H1 (cell line): ENCODE measurements at regions not wholly inside any gene's neighbourhood (a gene's known extent, or its start where the extent isn't known, plus 50 kb on each side); places are given as distances from the start of the nearest gene placed in this dataset.

ENCODE experiments used
- CTCF ChIA-PET: fragments of 300-600 bp; sonication (Branson Sonifier 250); formaldehyde crosslinking; loops from one replicate; lab custom pipeline; 2021; ENCODE audit not compliant: partially characterized antibody; lab: Charles Lee
- POLR2A ChIA-PET: fragments of 300-600 bp; sonication (Branson Sonifier 250); formaldehyde crosslinking; loops from one replicate; lab custom pipeline; 2021; ENCODE audit warnings: inconsistent platforms; ENCODE audit not compliant: partially characterized antibody; lab: Charles Lee
- DNase-seq, 2 experiments: peaks; one replicate each; pipeline versions ENCODE4 v3.0.0 to v3.0.0-alpha.2; 2010 to 2022; ENCODE audit warnings: low spot score in 2 of 2, low read depth in 1 of 2, mixed read lengths in 1 of 2
- FAIRE-seq: peaks from 2 replicates; lab custom pipeline; 2011; peaks lifted over from hg19 to GRCh38; lab: Jason Lieb, UNC
- H2AFZ ChIP-seq: 2 replicates; pipeline ENCODE4 v1.8.1; 2012; ENCODE audit warnings: low read length, inconsistent platforms
- H2AK5ac ChIP-seq: 2 replicates; pipeline ENCODE4 v1.6.1; 2013; ENCODE audit warnings: low read depth, low read length
- H2BK120ac ChIP-seq: replicated peaks from 2 replicates; pipeline ENCODE3; 2013; ENCODE audit warnings: low read depth, low read length, inconsistent platforms
- H2BK12ac ChIP-seq: 2 replicates; pipeline ENCODE4 v1.6.1; 2013; ENCODE audit warnings: low read depth, low read length
- H2BK15ac ChIP-seq: 2 replicates; pipeline ENCODE4 v1.6.1; 2013; ENCODE audit warnings: low read length
- H2BK20ac ChIP-seq: 2 replicates; pipeline ENCODE4 v1.6.1; 2013; ENCODE audit warnings: low read length
- H2BK5ac ChIP-seq: 2 replicates; pipeline ENCODE4 v1.6.1; 2013; ENCODE audit warnings: low read depth, low read length
- H3K14ac ChIP-seq: 2 replicates; pipeline ENCODE4 v1.6.1; 2013; ENCODE audit warnings: inconsistent platforms; ENCODE audit not compliant: insufficient read length
- H3K18ac ChIP-seq: 2 replicates; pipeline ENCODE4 v1.6.1; 2013; ENCODE audit warnings: low read length; ENCODE audit errors: extremely low read depth
- H3K23ac ChIP-seq: 2 replicates; pipeline ENCODE4 v1.6.1; 2013; ENCODE audit warnings: inconsistent platforms; ENCODE audit not compliant: insufficient read length
- H3K23me2 ChIP-seq: 2 replicates; pipeline ENCODE4 v1.6.1; 2013; ENCODE audit warnings: low read depth, low read length
- H3K27ac ChIP-seq: 2 replicates; pipeline ENCODE4 v1.6.1; 2011; ENCODE audit warnings: low read depth, low read length, inconsistent platforms
- H3K27me3 ChIP-seq, 4 experiments: replicated peaks in 1 of 4; 1 replicate in 1 of 4; 2 replicates in 3 of 4; pipeline versions ENCODE4 v1.6.1 to v1.8.1; 2011 to 2013; ENCODE audit warnings: low read length in 3 of 4, mild to moderate bottlenecking in 3 of 4, inconsistent platforms in 2 of 4, mixed read lengths in 2 of 4, moderate library complexity in 1 of 4; ENCODE audit not compliant: control insufficient read depth in 3 of 4, insufficient read depth in 3 of 4; ENCODE audit errors: extremely low read depth in 1 of 4
- H3K36me3 ChIP-seq, 4 experiments: 2 replicates each; pipeline versions ENCODE4 v1.6.1 to v1.8.1; 2011 to 2013; ENCODE audit warnings: mild to moderate bottlenecking in 4 of 4, low read length in 3 of 4, moderate library complexity in 2 of 4, control low read depth in 1 of 4, inconsistent platforms in 1 of 4; ENCODE audit not compliant: insufficient read depth in 4 of 4, control insufficient read depth in 2 of 4
- H3K4ac ChIP-seq: replicated peaks from 2 replicates; pipeline ENCODE3; 2013; ENCODE audit warnings: low read length, low read depth, mixed read lengths, inconsistent platforms; ENCODE audit not compliant: insufficient read length
- H3K4me1 ChIP-seq, 4 experiments: replicated peaks in 1 of 4; 1 replicate in 1 of 4; 2 replicates in 3 of 4; pipeline versions ENCODE4 v1.6.1 to v1.8.1; 2011 to 2013; ENCODE audit warnings: low read length in 3 of 4, inconsistent platforms in 2 of 4, mixed read lengths in 1 of 4; ENCODE audit not compliant: insufficient read depth in 4 of 4, control insufficient read depth in 3 of 4
- H3K4me2 ChIP-seq, 2 experiments: 2 replicates each; pipeline versions ENCODE4 v1.6.1 to v1.8.1; 2011 to 2013; ENCODE audit warnings: low read depth in 2 of 2, low read length in 2 of 2, control low read depth in 1 of 2, inconsistent platforms in 1 of 2, mild to moderate bottlenecking in 1 of 2; ENCODE audit not compliant: insufficient read depth in 1 of 2
- H3K4me3 ChIP-seq, 4 experiments: fragments of 200-600, 300-600 bp in 1 of 4; sonication (generic), shearing (Covaris generic), sonication (Bioruptor Twin) in 1 of 4; 2 replicates each; pipeline versions ENCODE4 v1.5.1 to v1.8.1; 2011 to 2016; ENCODE audit warnings: low read length in 4 of 4, low read depth in 3 of 4, control low read depth in 2 of 4, inconsistent platforms in 2 of 4, mild to moderate bottlenecking in 2 of 4, mixed read lengths in 1 of 4, moderate library complexity in 1 of 4; ENCODE audit not compliant: insufficient read depth in 2 of 4; ENCODE audit errors: extremely low read depth in 1 of 4
- H3K56ac ChIP-seq: replicated peaks from 2 replicates; pipeline ENCODE3; 2013; ENCODE audit warnings: low read depth, mild to moderate bottlenecking, mixed read lengths, low read length, inconsistent platforms; ENCODE audit not compliant: insufficient read length
- H3K79me1 ChIP-seq: 2 replicates; pipeline ENCODE4 v1.6.1; 2013; ENCODE audit warnings: low read depth, low read length, control low read depth
- H3K79me2 ChIP-seq, 2 experiments: 2 replicates each; pipeline versions ENCODE4 v1.6.1 to v1.8.1; 2012 to 2013; ENCODE audit warnings: low read length in 2 of 2, mild to moderate bottlenecking in 2 of 2, inconsistent platforms in 1 of 2; ENCODE audit not compliant: insufficient read depth in 2 of 2, control insufficient read depth in 1 of 2
- H3K9ac ChIP-seq, 4 experiments: replicated peaks in 1 of 4; 1 replicate in 1 of 4; 2 replicates in 3 of 4; pipeline versions ENCODE4 v1.6.1 to v1.8.1; 2011 to 2013; ENCODE audit warnings: low read depth in 3 of 4, low read length in 3 of 4, control low read depth in 2 of 4, mild to moderate bottlenecking in 2 of 4, moderate library complexity in 2 of 4, inconsistent platforms in 1 of 4; ENCODE audit errors: extremely low read depth in 1 of 4
- H3K9me3 ChIP-seq, 2 experiments: 2 replicates each; pipeline versions ENCODE4 v1.6.1 to v1.8.1; 2012 to 2013; ENCODE audit warnings: mild to moderate bottlenecking in 2 of 2, moderate library complexity in 2 of 2, control low read depth in 1 of 2, inconsistent platforms in 1 of 2, low read depth in 1 of 2, low read length in 1 of 2, mixed read lengths in 1 of 2; ENCODE audit not compliant: insufficient read depth in 2 of 2
- H4K20me1 ChIP-seq, 2 experiments: replicated peaks in 1 of 2; 2 replicates each; pipeline versions ENCODE3 to v1.8.1; 2011 to 2013; ENCODE audit warnings: inconsistent platforms in 2 of 2, low read length in 2 of 2, mild to moderate bottlenecking in 1 of 2; ENCODE audit not compliant: insufficient read depth in 2 of 2, control insufficient read depth in 1 of 2
- H4K5ac ChIP-seq: 2 replicates; pipeline ENCODE4 v1.6.1; 2013; ENCODE audit warnings: low read length, low read depth, mixed read lengths, inconsistent platforms; ENCODE audit not compliant: insufficient read length
- H4K8ac ChIP-seq: 2 replicates; pipeline ENCODE4 v1.8.0; 2013; ENCODE audit warnings: mild to moderate bottlenecking, moderate library complexity, low read length, inconsistent platforms; ENCODE audit not compliant: insufficient read depth; ENCODE audit errors: extremely low read depth
- H4K91ac ChIP-seq: replicated peaks from 2 replicates; pipeline ENCODE3; 2013; ENCODE audit warnings: low read length, mixed read lengths, inconsistent platforms; ENCODE audit not compliant: insufficient read length
- ATF3 ChIP-seq: IDR thresholded peaks from 2 replicates; pipeline ENCODE4 v1.6.1; 2011; ENCODE audit warnings: low read depth, mild to moderate bottlenecking, low read length; ENCODE audit not compliant: insufficient read depth
- BCL11A ChIP-seq, 2 experiments: IDR thresholded peaks; one replicate each; pipeline ENCODE4 v1.6.1; 2011; ENCODE audit warnings: low read depth in 2 of 2, low read length in 2 of 2, mild to moderate bottlenecking in 2 of 2
- BRCA1 ChIP-seq: IDR thresholded peaks from 2 replicates; pipeline ENCODE4 v1.6.1; 2012; ENCODE audit warnings: low read depth, low read length, improper control_type of control experiment
- CBX8 ChIP-seq: fragments of 300-800, 300-1000 bp; sonication (generic); IDR thresholded peaks from 2 replicates; pipeline ENCODE4 v1.7.1; 2016; ENCODE audit warnings: low read depth, low read length, borderline replicate concordance
- E2F6 ChIP-seq: IDR thresholded peaks from 2 replicates; pipeline ENCODE4 v1.6.1; 2012; ENCODE audit warnings: inconsistent platforms
- JUN ChIP-seq: IDR thresholded peaks from 2 replicates; pipeline ENCODE4 v1.6.1; 2011; ENCODE audit warnings: low read depth, mild to moderate bottlenecking, improper control_type of control experiment, low read length
- NRF1 ChIP-seq: IDR thresholded peaks from 2 replicates; pipeline ENCODE4 v1.6.1; 2011; ENCODE audit warnings: mild to moderate bottlenecking, low read depth, low read length, improper control_type of control experiment
- POLR2AphosphoS5 ChIP-seq: IDR thresholded peaks from 2 replicates; pipeline ENCODE4 v1.6.1; 2011; ENCODE audit warnings: low read depth, low read length
- RNF2 ChIP-seq: fragments of 200-900, 300-1000 bp; sonication (generic); IDR thresholded peaks from 2 replicates; pipeline ENCODE4 v1.7.1; 2016; ENCODE audit warnings: borderline replicate concordance, low read depth, mild to moderate bottlenecking, antibody characterized with exemption, low read length; ENCODE audit not compliant: poor library complexity, severe bottlenecking; ENCODE audit errors: missing control alignments
- RXRA ChIP-seq: IDR thresholded peaks from 2 replicates; pipeline ENCODE4 v1.6.1; 2011; ENCODE audit warnings: low read depth, mild to moderate bottlenecking, low read length, moderate library complexity; ENCODE audit not compliant: insufficient read depth
- SP2 ChIP-seq: IDR thresholded peaks from 2 replicates; pipeline ENCODE4 v1.6.1; 2012; ENCODE audit warnings: mild to moderate bottlenecking, low read length, inconsistent platforms
- TBP ChIP-seq: IDR thresholded peaks from 2 replicates; pipeline ENCODE4 v1.6.1; 2011; ENCODE audit warnings: low read depth, low read length, improper control_type of control experiment
- TCF12 ChIP-seq: IDR thresholded peaks from 2 replicates; pipeline ENCODE4 v1.6.1; 2011; ENCODE audit warnings: low read depth, mild to moderate bottlenecking, low read length
- ZNF274 ChIP-seq: IDR thresholded peaks from 2 replicates; pipeline ENCODE4 v1.7.0; 2012; ENCODE audit warnings: low read length, borderline replicate concordance; ENCODE audit errors: extremely low read depth
- WGBS, 2 experiments: shearing (Covaris generic) in 1 of 2; methylation state at CpG; one replicate each; pipeline versions ENCODE4 v1.1.6 to v1.1.7; 2013 to 2015; ENCODE audit warnings: low lambda C conversion rate in 2 of 2, mixed read lengths in 2 of 2, inconsistent platforms in 1 of 2, low coverage in 1 of 2, missing lambda C conversion rate in 1 of 2; ENCODE audit not compliant: insufficient replicate concordance in 2 of 2, insufficient coverage in 1 of 2, insufficient read length in 1 of 2; ENCODE audit errors: extremely low coverage in 1 of 2, missing lambda C conversion rate in 1 of 2; 5-methylcytosine and 5-hydroxymethylcytosine counted together

GRCh38 chr17:37836593-37836992 lies 87.6 kb upstream of the TBC1D3K start:
- no peak overlapping the region for H3K4me3 ChIP-seq
- POLR2A ChIA-PET = no interaction called here
- no peak overlapping the region for H2BK20ac ChIP-seq
- H2BK12ac ChIP-seq = no peak overlapping the region
- no peaks in the 10 kb centered on the region for H3K4me1 ChIP-seq
- H3K56ac ChIP-seq = no peak overlapping the region
- H4K91ac ChIP-seq = no peak overlapping the region
- no peaks in the 10 kb centered on the region for H3K36me3 ChIP-seq
- H2BK120ac ChIP-seq = no peak overlapping the region
- no peak overlapping the region for H3K9ac ChIP-seq
- H3K27ac ChIP-seq = no peak overlapping the region
- CTCF ChIA-PET = no interaction called here
- no peak for DNase-seq
- no peak overlapping the region for H3K23ac ChIP-seq
- no peak overlapping the region for H2BK15ac ChIP-seq
- no peak overlapping the region for H3K14ac ChIP-seq
- H2AFZ ChIP-seq = no peak overlapping the region
- H2BK5ac ChIP-seq = no peak overlapping the region
- WGBS, 2 experiments = 100% methylated on average over 2 of the region's 2 CpGs; no CpG with 5 or more reads in 1 of the 2 experiments
- H4K8ac ChIP-seq = no peak overlapping the region
- no peak overlapping the region for H4K5ac ChIP-seq
- no peak overlapping the region for H3K18ac ChIP-seq
- peaks cover 0 to 2% of the 10 kb centered on the region in 2 experiments for H4K20me1 ChIP-seq
- no peaks in the 10 kb centered on the region for H3K79me1 ChIP-seq
- no peak overlapping the region for H3K4me2 ChIP-seq
- no peaks in the 10 kb centered on the region for H3K9me3 ChIP-seq
- no peaks in the 10 kb centered on the region for H3K23me2 ChIP-seq
- no peak for FAIRE-seq
- no peaks in the 10 kb centered on the region for H3K79me2 ChIP-seq
- H3K27me3 ChIP-seq = no peaks in the 10 kb centered on the region
- no peak overlapping the region for H3K4ac ChIP-seq
- H2AK5ac ChIP-seq = no peak overlapping the region
- TF ChIP-seq TBP = no peak
- no peak for TF ChIP-seq NRF1
- TF ChIP-seq ATF3 = no peak
- TF ChIP-seq E2F6 = no peak
- no peak for TF ChIP-seq BCL11A (IDR thresholded peaks at IDR 0.05; ENCODE audit: low read depth in 2 of 2, low read length in 2 of 2)
- TF ChIP-seq TCF12 = no peak
- no peak for TF ChIP-seq RXRA
- no peak for TF ChIP-seq POLR2AphosphoS5
- TF ChIP-seq JUN = no peak
- no peak for TF ChIP-seq SP2
- no peak for TF ChIP-seq BRCA1
- TF ChIP-seq RNF2 = no peak
- TF ChIP-seq ZNF274 = no peak
- no peak for TF ChIP-seq CBX8
